ENCODE measurements at regions not wholly inside any gene's neighbourhood (a gene's known extent, or its start where the extent isn't known, plus 50 kb on each side); places are given as distances from the start of the nearest gene placed in this dataset.
A peak's percentile ranks its signal among the peaks of the same experiment; 100 is the strongest.

DNA sequence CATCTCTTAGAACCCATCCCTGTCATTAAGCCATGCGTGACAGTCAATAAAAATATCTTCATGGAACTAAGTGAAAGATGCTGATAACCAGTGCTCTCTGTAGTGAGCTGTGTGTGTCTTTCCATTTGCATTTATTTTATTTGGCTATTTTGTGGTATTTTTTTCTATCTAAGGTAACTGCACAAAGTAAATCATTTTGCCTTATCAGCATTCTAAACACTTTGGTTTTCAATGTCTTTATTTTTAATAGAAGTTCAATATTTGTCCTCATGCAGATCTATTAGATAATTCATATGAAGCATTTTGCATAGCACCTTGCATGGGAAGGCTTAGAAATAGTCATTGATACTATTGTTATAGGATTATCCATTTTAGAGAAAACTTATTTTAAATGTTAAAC, 163.6 kb upstream of the TANK start:
- Histone ChIP-seq H3K9me3 (ENCODE audit: control insufficient read depth, insufficient read depth, low read length) (no peaks in the 10 kb centered on the region), H3K36me3 (ENCODE audit: control insufficient read depth, insufficient read depth, low read length) (no peaks in the 10 kb centered on the region), H3K27ac (ENCODE audit: low read length) (no peak overlapping the region), H3K4me3 (ENCODE audit: low read length) (no peak overlapping the region), H3K4me1 (ENCODE audit: control insufficient read depth, insufficient read depth, low read length) (no peaks in the 10 kb centered on the region), H3K27me3 (ENCODE audit: control insufficient read depth, insufficient read depth, low read length) (no peaks in the 10 kb centered on the region)
- peaks cover 9 to 10% of the 10 kb centered on the region in 2 donors for H3K4me1 Mint-ChIP-seq
- no peak overlapping the region for H3K27ac Mint-ChIP-seq
- ATAC-seq (no peak), DNase-seq (no peak)
- WGBS (ENCODE audit: insufficient coverage) = 100% methylated on average over 1 of the region's 1 CpG
- no peaks in the 10 kb centered on the region for H3K36me3 Mint-ChIP-seq
- peaks cover 0 to 8% of the 10 kb centered on the region in 2 donors for H3K27me3 Mint-ChIP-seq (ENCODE audit: low read depth in 2 of 2)
- no peak for TF ChIP-seq CTCF (IDR thresholded peaks at IDR 0.05)
- H3K4me3 Mint-ChIP-seq = no peak overlapping the region
- intact Hi-C loops (cut with micrococcal nuclease) = no loop called here
- no peaks in the 10 kb centered on the region for H3K9me3 Mint-ChIP-seq

- Histone ChIP-seq H3K9me3 (ENCODE audit: control insufficient read depth, insufficient read depth, low read length) (no peaks in the 10 kb centered on the region), H3K4me3 (ENCODE audit: low read length) (no peak overlapping the region), H3K27me3 (ENCODE audit: control insufficient read depth, insufficient read depth, low read length) (no peaks in the 10 kb centered on the region), H3K4me1 (ENCODE audit: control insufficient read depth, insufficient read depth, low read length) (no peaks in the 10 kb centered on the region), H3K36me3 (ENCODE audit: control insufficient read depth, insufficient read depth, low read length) (no peaks in the 10 kb centered on the region), H3K27ac (ENCODE audit: low read length) (no peak overlapping the region)
- Mint-ChIP-seq H3K4me3 (no peak overlapping the region), H3K36me3 (no peaks in the 10 kb centered on the region), H3K4me1 (no peaks in the 10 kb centered on the region), H3K27ac (no peak overlapping the region), H3K9me3 (peaks cover 0 to 2% of the 10 kb centered on the region in 2 donors), H3K27me3 (ENCODE audit: low read depth in 2 of 2) (peaks cover 9 to 18% of the 10 kb centered on the region in 2 donors)
- no CpG with 5 or more reads among the region's 2 CpGs for WGBS (ENCODE audit: insufficient coverage)
- no peak for DNase-seq
- intact Hi-C loops (cut with micrococcal nuclease) = no loop called here
- no peak for TF ChIP-seq CTCF (IDR thresholded peaks at IDR 0.05)
- no peak for ATAC-seq
Measured at GRCh38 chr2:161004379-161004778, 155.8 kb upstream of the TANK start.

DNA sequence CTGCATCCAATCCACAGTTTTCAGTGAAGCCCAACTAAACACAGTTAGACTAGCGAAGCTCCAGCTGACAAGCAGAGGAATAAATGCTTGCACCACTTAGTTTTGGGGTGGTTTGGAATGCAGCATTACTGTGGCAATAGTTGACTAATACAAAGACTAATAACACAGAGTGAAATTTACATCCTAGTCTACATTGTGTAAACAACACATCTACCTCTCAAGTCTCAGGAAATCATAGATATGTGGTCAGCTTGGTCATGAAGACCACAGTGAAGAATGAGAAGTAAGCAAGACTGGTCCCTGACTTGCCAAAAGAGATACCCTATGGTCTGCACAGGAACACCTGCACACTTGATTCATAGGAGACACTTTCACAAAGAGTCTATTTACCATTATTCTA, 155.1 kb upstream of the TANK start:
- Mint-ChIP-seq H3K36me3 (no peaks in the 10 kb centered on the region), H3K4me3 (no peak overlapping the region), H3K9me3 (peaks cover 0 to 2% of the 10 kb centered on the region in 2 donors), H3K27me3 (ENCODE audit: low read depth in 2 of 2) (peaks cover 9 to 18% of the 10 kb centered on the region in 2 donors), H3K27ac (no peak overlapping the region), H3K4me1 (no peaks in the 10 kb centered on the region)
- H3K4me1 ChIP-seq (ENCODE audit: control insufficient read depth, insufficient read depth, low read length) = no peaks in the 10 kb centered on the region
- DNase-seq (no peak), ATAC-seq (peak in 1 of 3 donors; percentile 32)
- intact Hi-C loops (cut with micrococcal nuclease) = no loop called here
- WGBS (ENCODE audit: insufficient coverage) = 0% methylated on average over 1 of the region's 1 CpG
- H3K4me3 ChIP-seq (ENCODE audit: low read length) = no peak overlapping the region
- no peak for TF ChIP-seq CTCF (IDR thresholded peaks at IDR 0.05)
- no peaks in the 10 kb centered on the region for H3K36me3 ChIP-seq (ENCODE audit: control insufficient read depth, insufficient read depth, low read length)
- H3K9me3 ChIP-seq (ENCODE audit: control insufficient read depth, insufficient read depth, low read length) = no peaks in the 10 kb centered on the region
- H3K27ac ChIP-seq (ENCODE audit: low read length) = no peak overlapping the region
- no peaks in the 10 kb centered on the region for H3K27me3 ChIP-seq (ENCODE audit: control insufficient read depth, insufficient read depth, low read length)

GRCh38 chr2:161008311-161008710, 151.9 kb upstream of the TANK start:
- Histone ChIP-seq H3K27me3 (ENCODE audit: control insufficient read depth, insufficient read depth, low read length) (no peaks in the 10 kb centered on the region), H3K9me3 (ENCODE audit: control insufficient read depth, insufficient read depth, low read length) (no peaks in the 10 kb centered on the region), H3K27ac (ENCODE audit: low read length) (no peak overlapping the region), H3K4me3 (ENCODE audit: low read length) (no peak overlapping the region), H3K4me1 (ENCODE audit: control insufficient read depth, insufficient read depth, low read length) (no peaks in the 10 kb centered on the region), H3K36me3 (ENCODE audit: control insufficient read depth, insufficient read depth, low read length) (no peaks in the 10 kb centered on the region)
- DNase-seq (no peak), ATAC-seq (no peak)
- H3K36me3 Mint-ChIP-seq = no peaks in the 10 kb centered on the region
- intact Hi-C loops (cut with micrococcal nuclease) = no loop called here
- no peak overlapping the region for H3K4me3 Mint-ChIP-seq
- H3K27ac Mint-ChIP-seq = no peak overlapping the region
- H3K27me3 Mint-ChIP-seq (ENCODE audit: low read depth in 2 of 2) = peaks cover 12 to 17% of the 10 kb centered on the region in 2 donors
- H3K9me3 Mint-ChIP-seq = peaks cover 0 to 2% of the 10 kb centered on the region in 2 donors
- no peaks in the 10 kb centered on the region for H3K4me1 Mint-ChIP-seq
- 81% methylated on average over 3 of the region's 3 CpGs for WGBS (ENCODE audit: insufficient coverage)
- no peak for TF ChIP-seq CTCF (IDR thresholded peaks at IDR 0.05)

Measured in natural killer cell (primary cell).